ENCODE measurements at regions not wholly inside any gene's neighbourhood (a gene's known extent, or its start where the extent isn't known, plus 50 kb on each side); places are given as distances from the start of the nearest gene placed in this dataset.

DNA sequence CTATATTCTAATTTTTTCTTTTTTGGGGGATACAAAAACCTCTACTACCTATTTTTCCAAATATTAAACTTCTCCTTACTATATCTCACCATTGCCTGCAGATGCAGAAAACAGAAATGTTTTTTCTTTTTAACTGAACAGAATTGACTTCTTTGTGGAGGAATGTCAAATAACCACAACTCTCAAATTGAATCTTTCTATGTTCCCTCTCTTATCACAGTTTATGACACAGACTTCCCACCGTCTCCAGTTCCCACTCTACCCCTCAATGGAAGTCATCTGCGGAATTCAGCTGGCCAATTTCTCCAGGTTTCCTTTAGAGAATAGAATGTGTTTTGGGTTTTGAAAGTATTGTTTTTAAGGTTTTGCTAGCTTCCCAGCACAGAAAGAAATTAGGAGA, 77.0 kb downstream of the NR2F2 start:
- Histone ChIP-seq H3K9ac (ENCODE audit: low read length in 2 of 2) (no peak overlapping the region), H3K27ac (ENCODE audit: low read length) (no peak overlapping the region), H3K4me3 (ENCODE audit: low read length in 2 of 2) (no peak overlapping the region), H3K4me1 (ENCODE audit: control insufficient read depth, insufficient read depth, low read length) (peaks cover 11% of the 10 kb centered on the region), H3K36me3 (ENCODE audit: control insufficient read depth in 2 of 2, insufficient read depth in 2 of 2, low read length in 2 of 2) (no peaks in the 10 kb centered on the region), H3K9me3 (ENCODE audit: control insufficient read depth in 2 of 2, low read length in 2 of 2) (no peaks in the 10 kb centered on the region), H3K27me3 (ENCODE audit: control insufficient read depth in 1 of 2, insufficient read depth in 2 of 2, low read length in 2 of 2) (peaks cover 21 to 46% of the 10 kb centered on the region in 2 donors)

DNA sequence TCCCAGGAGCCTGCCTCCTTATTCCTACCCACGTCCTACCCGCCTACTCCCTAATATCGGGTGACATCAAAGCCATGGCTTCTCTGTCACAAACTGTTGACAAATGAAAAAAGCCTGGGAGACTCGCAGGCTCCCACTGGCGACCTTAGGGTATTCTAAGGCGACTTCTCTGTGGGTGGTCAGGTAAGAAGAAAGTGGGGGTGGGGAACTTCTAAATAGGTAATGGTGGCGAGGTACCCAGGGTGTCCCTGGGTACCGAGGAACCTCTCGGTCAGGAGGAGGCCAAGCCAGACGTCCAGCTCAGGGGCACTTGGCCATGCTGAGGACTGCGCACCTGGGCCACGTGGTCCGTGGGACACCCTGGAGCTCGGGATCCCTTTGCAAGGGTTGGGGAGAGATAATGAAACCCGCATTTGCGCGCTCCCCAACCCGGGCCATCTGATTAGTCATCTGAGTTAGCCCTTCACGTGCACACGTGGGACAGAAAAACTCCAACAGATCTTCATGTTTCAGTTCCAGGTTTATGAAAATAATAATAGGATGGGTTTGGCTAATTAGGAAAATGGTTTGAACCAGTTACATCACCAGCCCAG, 78.2 kb downstream of the NR2F2 start:
- Histone ChIP-seq H3K27me3 (ENCODE audit: control insufficient read depth in 1 of 2, insufficient read depth in 2 of 2, low read length in 2 of 2) (peaks cover 24 to 56% of the 10 kb centered on the region in 2 donors), H3K4me3 (ENCODE audit: low read length in 2 of 2) (peak overlapping the region in 1 of 2 donors; percentile 72)

DNA sequence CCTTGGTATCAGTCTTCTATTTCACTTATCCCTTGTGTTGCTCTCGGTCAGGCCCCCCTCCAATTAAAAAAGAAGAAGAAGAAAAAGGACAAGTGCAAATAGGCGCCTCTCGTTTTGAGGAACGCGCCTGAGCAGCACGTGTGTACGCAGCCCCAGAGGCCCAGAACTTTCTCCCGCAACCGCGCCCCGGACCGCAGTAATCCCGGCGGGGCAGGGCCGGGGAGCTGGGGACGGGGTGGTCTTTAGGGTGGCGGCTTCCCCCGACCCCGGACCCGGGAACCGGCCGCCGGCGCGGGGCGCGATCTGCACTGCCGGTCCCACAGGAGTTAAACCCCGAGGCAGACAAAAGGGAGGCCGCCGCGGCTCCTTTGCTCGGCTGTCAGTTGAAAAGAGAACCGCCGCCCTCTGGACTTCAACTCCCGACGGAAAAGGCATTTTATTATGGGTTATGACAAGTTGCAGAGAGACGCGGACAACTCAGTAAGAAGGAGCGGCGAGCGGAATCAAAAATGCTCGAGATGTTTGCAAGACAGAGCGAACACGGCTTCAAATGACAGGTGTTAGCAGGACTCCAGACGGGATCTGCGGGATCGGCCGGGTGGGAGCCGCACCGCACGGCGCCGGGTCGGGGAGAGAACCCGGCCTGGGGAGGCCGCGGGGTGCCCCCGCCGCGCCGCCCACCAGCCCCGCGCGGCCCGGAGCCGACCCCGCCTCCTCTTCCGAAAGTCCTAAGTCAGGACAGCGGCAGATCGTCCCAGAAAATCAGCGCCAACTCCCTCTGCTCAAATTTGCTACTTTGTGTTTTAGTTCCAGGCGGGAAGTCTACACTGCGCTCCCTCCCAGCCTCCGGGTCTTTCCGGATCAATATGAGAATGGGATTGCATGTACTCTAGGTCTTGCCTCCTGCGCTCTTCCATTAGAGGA, 79.0 kb downstream of the NR2F2 start:
- Histone ChIP-seq H3K4me3 (ENCODE audit: low read length in 2 of 2) (peak overlapping the region; percentile 64 to 72), H3K27ac (ENCODE audit: low read length) (no peak overlapping the region), H3K4me1 (ENCODE audit: control insufficient read depth, insufficient read depth, low read length) (peaks cover 11% of the 10 kb centered on the region), H3K9ac (ENCODE audit: low read length in 2 of 2) (no peak overlapping the region), H3K27me3 (ENCODE audit: control insufficient read depth in 1 of 2, insufficient read depth in 2 of 2, low read length in 2 of 2) (peaks cover 25 to 63% of the 10 kb centered on the region in 2 donors), H3K36me3 (ENCODE audit: control insufficient read depth in 2 of 2, insufficient read depth in 2 of 2, low read length in 2 of 2) (no peaks in the 10 kb centered on the region), H3K9me3 (ENCODE audit: control insufficient read depth in 2 of 2, low read length in 2 of 2) (no peaks in the 10 kb centered on the region)

More for the DNA sequence above, 78.2 kb downstream of the NR2F2 start:
- Histone ChIP-seq H3K36me3 (ENCODE audit: control insufficient read depth in 2 of 2, insufficient read depth in 2 of 2, low read length in 2 of 2) (no peaks in the 10 kb centered on the region), H3K4me1 (ENCODE audit: control insufficient read depth, insufficient read depth, low read length) (peaks cover 11% of the 10 kb centered on the region), H3K27ac (ENCODE audit: low read length) (no peak overlapping the region), H3K9ac (ENCODE audit: low read length in 2 of 2) (no peak overlapping the region), H3K9me3 (ENCODE audit: control insufficient read depth in 2 of 2, low read length in 2 of 2) (no peaks in the 10 kb centered on the region)

DNA sequence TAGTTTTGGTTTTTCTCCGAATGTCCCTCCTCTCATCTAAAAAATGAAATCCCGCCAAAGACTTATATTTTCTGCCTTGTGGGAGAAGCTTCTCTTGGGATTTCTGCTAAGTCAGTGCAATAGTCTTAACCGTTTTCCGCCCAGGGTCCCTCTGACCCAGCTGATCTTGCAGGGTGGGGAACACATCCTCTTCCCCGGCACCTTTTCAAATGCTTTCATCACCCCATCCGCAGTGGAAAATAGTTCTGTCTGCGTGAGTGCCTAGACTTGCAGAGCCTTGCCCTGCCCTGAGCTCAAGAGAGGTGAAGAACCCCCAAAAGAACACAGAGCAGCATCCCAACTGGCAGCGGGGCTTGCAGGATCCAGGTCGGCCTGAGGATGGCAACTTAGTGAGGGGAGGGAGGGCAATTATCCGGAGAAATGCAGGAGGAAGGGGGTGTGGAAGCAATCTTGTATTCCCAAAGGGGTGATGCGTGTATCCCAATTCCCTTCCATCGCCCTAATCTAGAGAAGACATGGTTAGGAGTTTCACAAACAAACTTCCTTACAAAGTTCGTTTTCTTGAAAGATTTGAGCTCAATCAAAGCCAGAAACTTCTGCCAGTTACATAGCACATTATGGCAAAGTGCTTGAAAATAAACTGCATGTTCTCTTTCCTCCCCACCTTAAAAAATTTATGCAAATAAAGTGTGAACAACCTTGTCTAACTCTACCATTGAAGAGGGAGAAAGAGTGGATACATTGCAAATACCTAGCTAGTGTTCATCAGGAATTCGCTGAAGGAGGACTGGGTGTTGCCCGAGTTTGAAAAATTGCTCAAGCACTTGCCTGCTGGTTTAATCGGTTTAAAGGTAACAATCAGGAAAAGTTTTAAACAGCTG, 79.9 kb downstream of the NR2F2 start:
- Histone ChIP-seq H3K27ac (ENCODE audit: low read length) (no peak overlapping the region), H3K36me3 (ENCODE audit: control insufficient read depth in 2 of 2, insufficient read depth in 2 of 2, low read length in 2 of 2) (no peaks in the 10 kb centered on the region), H3K4me3 (ENCODE audit: low read length in 2 of 2) (peak overlapping the region in 1 of 2 donors; percentile 72), H3K4me1 (ENCODE audit: control insufficient read depth, insufficient read depth, low read length) (peaks cover 11% of the 10 kb centered on the region), H3K9me3 (ENCODE audit: control insufficient read depth in 2 of 2, low read length in 2 of 2) (no peaks in the 10 kb centered on the region), H3K27me3 (ENCODE audit: control insufficient read depth in 1 of 2, insufficient read depth in 2 of 2, low read length in 2 of 2) (peaks cover 27 to 71% of the 10 kb centered on the region in 2 donors), H3K9ac (ENCODE audit: low read length in 2 of 2) (no peak overlapping the region)

DNA sequence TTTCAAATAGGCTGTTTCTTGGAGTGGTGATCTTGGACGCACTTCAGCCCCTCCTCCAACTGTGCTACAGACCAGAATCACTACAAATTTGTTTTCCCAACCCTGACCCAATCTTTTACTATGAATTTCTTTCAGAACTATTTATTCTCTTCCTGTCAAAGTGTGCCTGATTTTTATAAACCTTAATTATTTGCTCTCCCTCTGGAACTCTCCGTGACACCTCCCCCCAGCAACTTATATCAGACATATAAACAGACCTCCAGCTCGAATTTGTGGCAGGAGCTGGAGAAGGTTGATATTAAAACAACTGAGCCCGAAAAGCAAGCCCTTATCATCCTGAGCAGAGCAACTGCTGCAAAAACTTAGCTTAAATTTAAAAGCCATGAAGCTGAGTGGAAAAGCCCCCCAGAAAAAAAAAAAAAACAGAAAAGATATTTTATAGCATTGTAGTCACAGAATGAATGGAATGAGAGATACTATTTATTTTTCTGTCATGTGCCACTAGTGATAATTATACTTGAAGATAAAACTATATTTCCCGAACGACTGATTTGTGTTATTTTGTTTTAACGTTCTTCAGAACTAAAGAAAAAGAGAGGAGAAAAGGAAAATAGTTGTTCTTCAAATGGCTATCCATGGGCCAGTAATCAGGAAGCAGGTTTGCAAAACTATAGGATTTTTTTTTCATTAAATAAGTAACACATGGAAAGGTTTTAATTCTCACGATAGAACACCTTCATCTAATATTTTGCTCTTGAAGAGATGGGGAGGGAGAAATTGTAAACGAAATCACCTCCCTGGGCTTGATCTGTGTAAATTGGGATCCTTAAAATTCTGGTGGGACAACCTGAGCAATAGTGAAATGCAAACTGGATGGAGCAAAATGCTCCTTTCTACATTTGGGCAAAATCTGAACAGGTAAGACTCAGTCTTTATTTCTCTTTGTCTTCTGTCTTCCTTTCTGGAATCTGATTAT, 80.8 kb downstream of the NR2F2 start:
- H3K9ac ChIP-seq (ENCODE audit: low read length in 2 of 2): no peak overlapping the region
- no peaks in the 10 kb centered on the region for H3K36me3 ChIP-seq (ENCODE audit: control insufficient read depth in 2 of 2, insufficient read depth in 2 of 2, low read length in 2 of 2)
- no peaks in the 10 kb centered on the region for H3K9me3 ChIP-seq (ENCODE audit: control insufficient read depth in 2 of 2, low read length in 2 of 2)
- no peak overlapping the region for H3K4me3 ChIP-seq (ENCODE audit: low read length in 2 of 2)
- no peak overlapping the region for H3K27ac ChIP-seq (ENCODE audit: low read length)
- peaks cover 30 to 81% of the 10 kb centered on the region in 2 donors for H3K27me3 ChIP-seq (ENCODE audit: control insufficient read depth in 1 of 2, insufficient read depth in 2 of 2, low read length in 2 of 2)
- H3K4me1 ChIP-seq (ENCODE audit: control insufficient read depth, insufficient read depth, low read length): peaks cover 12% of the 10 kb centered on the region

DNA sequence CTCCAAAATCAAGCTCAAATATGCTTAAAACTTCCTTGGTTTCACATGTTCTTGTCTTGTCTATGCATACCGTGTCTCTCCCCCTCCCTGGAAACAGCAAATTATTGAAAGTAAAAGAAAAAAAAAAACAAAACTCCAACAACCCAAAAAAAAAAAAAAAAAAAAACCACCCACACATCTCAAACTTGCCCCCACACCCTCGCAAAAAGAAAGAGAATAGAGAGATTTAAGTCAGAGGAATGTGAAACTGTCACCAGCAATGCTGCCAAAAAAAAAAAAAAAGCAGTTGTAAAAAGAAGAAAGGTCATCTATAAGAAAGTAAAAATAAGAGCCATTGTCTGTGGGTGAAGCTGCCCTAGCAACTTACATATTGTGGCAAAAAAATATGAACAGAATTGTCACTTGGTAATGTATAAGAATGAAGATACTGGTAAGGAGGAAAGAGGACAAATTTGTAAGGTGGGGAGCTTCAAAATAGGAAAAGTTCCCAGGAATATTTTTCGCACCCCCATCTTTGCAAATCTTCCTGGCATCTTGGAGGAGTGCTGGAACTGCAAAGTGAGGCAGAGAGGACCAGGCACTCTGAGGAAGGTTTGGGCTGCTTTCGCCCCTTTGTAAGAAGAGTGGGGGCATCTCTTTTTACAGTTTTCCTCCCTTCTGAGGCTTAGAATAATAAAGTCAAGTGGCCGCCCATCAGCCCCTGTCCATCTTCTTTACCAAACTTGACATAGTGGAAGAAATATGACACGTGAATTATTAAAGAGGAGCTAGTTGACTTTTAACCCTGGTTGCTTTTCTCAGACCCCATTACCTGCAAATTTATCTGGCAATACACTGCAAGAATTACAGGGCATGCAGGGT, 81.8 kb downstream of the NR2F2 start:
- Histone ChIP-seq H3K36me3 (ENCODE audit: control insufficient read depth in 2 of 2, insufficient read depth in 2 of 2, low read length in 2 of 2) (no peaks in the 10 kb centered on the region), H3K4me1 (ENCODE audit: control insufficient read depth, insufficient read depth, low read length) (peaks cover 21% of the 10 kb centered on the region), H3K27ac (ENCODE audit: low read length) (no peak overlapping the region), H3K9me3 (ENCODE audit: control insufficient read depth in 2 of 2, low read length in 2 of 2) (no peaks in the 10 kb centered on the region), H3K9ac (ENCODE audit: low read length in 2 of 2) (no peak overlapping the region), H3K4me3 (ENCODE audit: low read length in 2 of 2) (no peak overlapping the region), H3K27me3 (ENCODE audit: control insufficient read depth in 1 of 2, insufficient read depth in 2 of 2, low read length in 2 of 2) (peaks cover 37 to 90% of the 10 kb centered on the region in 2 donors)

DNA sequence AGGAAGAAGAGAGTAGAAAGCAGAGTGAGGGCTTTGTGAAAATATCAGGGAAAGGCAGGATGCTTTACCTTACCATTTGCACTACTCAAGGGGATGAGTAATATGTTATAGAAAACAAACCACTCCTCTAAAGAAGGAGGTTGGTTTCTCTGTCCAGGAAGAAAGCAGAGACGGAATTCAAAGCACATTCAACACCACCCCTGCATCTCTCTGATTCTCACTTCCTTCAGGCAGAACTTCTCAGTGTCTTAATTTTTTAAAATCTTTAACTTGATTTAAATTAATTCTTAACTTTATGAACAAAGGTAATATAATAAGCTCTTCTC, 82.4 kb downstream of the NR2F2 start:
- Histone ChIP-seq H3K27me3 (ENCODE audit: control insufficient read depth in 1 of 2, insufficient read depth in 2 of 2, low read length in 2 of 2) (peaks cover 39 to 92% of the 10 kb centered on the region in 2 donors), H3K4me1 (ENCODE audit: control insufficient read depth, insufficient read depth, low read length) (peaks cover 22% of the 10 kb centered on the region), H3K9me3 (ENCODE audit: control insufficient read depth in 2 of 2, low read length in 2 of 2) (no peaks in the 10 kb centered on the region), H3K27ac (ENCODE audit: low read length) (no peak overlapping the region), H3K9ac (ENCODE audit: low read length in 2 of 2) (no peak overlapping the region), H3K36me3 (ENCODE audit: control insufficient read depth in 2 of 2, insufficient read depth in 2 of 2, low read length in 2 of 2) (no peaks in the 10 kb centered on the region), H3K4me3 (ENCODE audit: low read length in 2 of 2) (no peak overlapping the region)

DNA sequence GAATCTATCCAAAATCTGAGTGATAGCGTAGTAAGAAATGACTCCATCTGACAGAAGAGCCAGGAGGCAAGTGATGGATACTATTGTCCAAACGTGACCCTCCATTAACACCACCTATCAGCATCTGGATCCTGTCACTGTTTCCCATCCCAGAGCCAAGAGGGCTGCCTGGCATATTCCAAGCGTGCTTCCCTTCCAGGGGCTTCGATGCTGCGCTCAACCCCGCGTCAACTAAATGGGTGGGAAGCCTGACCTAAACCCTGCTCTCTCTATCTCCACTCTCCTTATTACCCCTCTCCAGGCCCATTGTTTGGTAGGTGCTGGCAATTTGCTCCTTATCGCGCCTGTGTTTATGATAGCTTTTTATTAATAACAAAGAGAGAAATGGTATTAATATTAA, 83.2 kb downstream of the NR2F2 start:
- H3K4me1 ChIP-seq (ENCODE audit: control insufficient read depth, insufficient read depth, low read length): peaks cover 22% of the 10 kb centered on the region
- H3K4me3 ChIP-seq (ENCODE audit: low read length in 2 of 2): no peak overlapping the region
- peaks cover 37 to 94% of the 10 kb centered on the region in 2 donors for H3K27me3 ChIP-seq (ENCODE audit: control insufficient read depth in 1 of 2, insufficient read depth in 2 of 2, low read length in 2 of 2)
- no peak overlapping the region for H3K27ac ChIP-seq (ENCODE audit: low read length)
- H3K9me3 ChIP-seq (ENCODE audit: control insufficient read depth in 2 of 2, low read length in 2 of 2): no peaks in the 10 kb centered on the region
- no peak overlapping the region for H3K9ac ChIP-seq (ENCODE audit: low read length in 2 of 2)
- no peaks in the 10 kb centered on the region for H3K36me3 ChIP-seq (ENCODE audit: control insufficient read depth in 2 of 2, insufficient read depth in 2 of 2, low read length in 2 of 2)

DNA sequence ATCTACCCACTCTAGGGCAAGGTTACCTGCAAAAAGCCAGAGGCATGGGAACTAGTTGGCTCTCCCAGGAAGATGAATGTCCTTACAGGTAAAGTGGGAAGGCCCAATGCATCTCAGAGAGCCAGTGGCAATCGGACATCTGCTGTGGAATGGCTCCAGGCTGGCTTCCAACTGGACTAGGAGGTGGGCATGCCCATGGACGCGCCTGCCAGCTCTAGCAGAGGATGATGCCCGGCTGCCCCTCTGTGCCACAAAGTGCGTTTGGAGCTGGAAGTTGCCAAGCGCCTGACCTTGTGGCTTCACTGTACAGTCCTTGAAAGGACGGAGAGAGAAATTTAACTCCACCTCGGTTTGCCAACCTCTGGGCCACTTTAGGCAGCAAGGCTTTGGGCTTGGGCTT, 84.4 kb downstream of the NR2F2 start:
- H3K27ac ChIP-seq (ENCODE audit: low read length): no peak overlapping the region
- no peak overlapping the region for H3K9ac ChIP-seq (ENCODE audit: low read length in 2 of 2)
- H3K36me3 ChIP-seq (ENCODE audit: control insufficient read depth in 2 of 2, insufficient read depth in 2 of 2, low read length in 2 of 2): no peaks in the 10 kb centered on the region
- no peaks in the 10 kb centered on the region for H3K9me3 ChIP-seq (ENCODE audit: control insufficient read depth in 2 of 2, low read length in 2 of 2)
- no peak overlapping the region for H3K4me3 ChIP-seq (ENCODE audit: low read length in 2 of 2)
- peaks cover 34 to 86% of the 10 kb centered on the region in 2 donors for H3K27me3 ChIP-seq (ENCODE audit: control insufficient read depth in 1 of 2, insufficient read depth in 2 of 2, low read length in 2 of 2)
- peaks cover 15% of the 10 kb centered on the region for H3K4me1 ChIP-seq (ENCODE audit: control insufficient read depth, insufficient read depth, low read length)
